ENCODE measurements at regions not wholly inside any gene's neighbourhood (a gene's known extent, or its start where the extent isn't known, plus 50 kb on each side); places are given as distances from the start of the nearest gene placed in this dataset.

DNA sequence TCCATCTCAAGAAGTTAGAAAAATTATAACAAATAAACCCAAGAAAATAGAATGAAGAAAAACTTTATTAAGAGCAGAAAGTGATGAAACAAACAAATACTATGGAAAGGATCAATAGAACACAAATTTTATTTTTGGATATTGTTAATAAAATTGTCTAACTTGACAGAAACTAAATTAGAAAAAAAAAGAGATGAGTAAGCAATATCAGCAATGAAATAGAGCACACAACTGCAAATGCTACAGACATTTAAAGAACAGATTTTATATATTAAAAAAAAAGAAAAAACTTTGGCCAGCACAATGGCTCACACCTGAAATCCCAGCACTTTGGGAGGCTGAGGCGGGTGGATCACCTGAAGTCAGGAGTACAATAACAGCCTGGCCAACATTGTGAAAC is 628.0 kb downstream of the EPHA7 start:
- Histone ChIP-seq H3K36me3 (ENCODE audit: low read depth, low read length) (no peaks in the 10 kb centered on the region), H3K27ac (ENCODE audit: low read length) (no peak overlapping the region), H3K9me2 (replicated peaks; ENCODE audit: low read length) (no peaks in the 10 kb centered on the region), H3K9ac (ENCODE audit: low read length) (no peak overlapping the region), H3K79me2 (ENCODE audit: low read length) (no peaks in the 10 kb centered on the region), H3K27me3 (ENCODE audit: low read length) (no peaks in the 10 kb centered on the region), H3K4me1 (ENCODE audit: insufficient read depth, low read length) (no peaks in the 10 kb centered on the region), H3K4me2 (ENCODE audit: low read length) (no peak overlapping the region), H3K4me3 (ENCODE audit: low read length) (no peak overlapping the region), H3K9me3 (ENCODE audit: low read length) (no peaks in the 10 kb centered on the region), H2AFZ (ENCODE audit: low read length) (no peak overlapping the region), H4K20me1 (ENCODE audit: low read length) (no peaks in the 10 kb centered on the region), H3F3A (ENCODE audit: low read length, unreplicated experiment) (no peaks in the 10 kb centered on the region)
- ChIA-PET POLR2A (ENCODE audit: unreplicated experiment) (no interaction called here), CTCF (no interaction called here)
- intact Hi-C loops (cut with micrococcal nuclease) = no loop called here
- ATAC-seq (no peak), DNase-seq (no peak)
- no peak for TF ChIP-seq EZH2 (IDR thresholded peaks at IDR 0.05; ENCODE audit: low read length, unreplicated experiment)
- TF ChIP-seq, protein P1, sequence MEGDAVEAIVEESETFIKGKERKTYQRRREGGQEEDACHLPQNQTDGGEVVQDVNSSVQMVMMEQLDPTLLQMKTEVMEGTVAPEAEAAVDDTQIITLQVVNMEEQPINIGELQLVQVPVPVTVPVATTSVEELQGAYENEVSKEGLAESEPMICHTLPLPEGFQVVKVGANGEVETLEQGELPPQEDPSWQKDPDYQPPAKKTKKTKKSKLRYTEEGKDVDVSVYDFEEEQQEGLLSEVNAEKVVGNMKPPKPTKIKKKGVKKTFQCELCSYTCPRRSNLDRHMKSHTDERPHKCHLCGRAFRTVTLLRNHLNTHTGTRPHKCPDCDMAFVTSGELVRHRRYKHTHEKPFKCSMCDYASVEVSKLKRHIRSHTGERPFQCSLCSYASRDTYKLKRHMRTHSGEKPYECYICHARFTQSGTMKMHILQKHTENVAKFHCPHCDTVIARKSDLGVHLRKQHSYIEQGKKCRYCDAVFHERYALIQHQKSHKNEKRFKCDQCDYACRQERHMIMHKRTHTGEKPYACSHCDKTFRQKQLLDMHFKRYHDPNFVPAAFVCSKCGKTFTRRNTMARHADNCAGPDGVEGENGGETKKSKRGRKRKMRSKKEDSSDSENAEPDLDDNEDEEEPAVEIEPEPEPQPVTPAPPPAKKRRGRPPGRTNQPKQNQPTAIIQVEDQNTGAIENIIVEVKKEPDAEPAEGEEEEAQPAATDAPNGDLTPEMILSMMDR (conservative IDR thresholded peaks at IDR 0.05; ENCODE audit: low read depth, low read length) = no peak
- TF ChIP-seq EZH2phosphoT487 (IDR thresholded peaks at IDR 0.05; ENCODE audit: borderline replicate concordance, low read length) = no peak
- BruUV-seq (replicated peaks) = no TSS peak

DNA sequence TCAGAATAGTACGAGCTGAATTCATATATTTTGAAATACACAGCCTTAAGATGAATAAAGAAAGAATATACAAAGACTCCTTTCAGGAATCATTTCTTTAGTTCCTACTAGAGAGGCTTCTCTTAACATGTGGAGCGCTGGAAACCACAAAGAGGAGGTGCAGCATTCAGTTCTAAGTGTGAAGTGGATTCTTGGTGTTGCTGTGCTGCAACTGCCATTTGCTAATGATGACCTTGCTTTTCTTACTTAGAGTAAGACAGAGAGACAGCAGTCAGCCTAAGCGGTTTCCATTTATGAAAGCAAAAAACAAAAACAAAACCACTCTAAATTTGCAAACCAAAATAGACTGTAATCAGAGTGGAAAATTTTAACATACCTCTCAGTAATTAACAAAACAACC is 629.0 kb downstream of the EPHA7 start:
- no peak overlapping the region for H3K4me3 ChIP-seq (ENCODE audit: low read length)
- intact Hi-C loops (cut with micrococcal nuclease) = no loop called here
- no peak overlapping the region for H2AFZ ChIP-seq (ENCODE audit: low read length)
- no peaks in the 10 kb centered on the region for H3K9me3 ChIP-seq (ENCODE audit: low read length)
- no peak overlapping the region for H3K9ac ChIP-seq (ENCODE audit: low read length)
- H4K20me1 ChIP-seq (ENCODE audit: low read length) = no peaks in the 10 kb centered on the region
- CTCF ChIA-PET = no interaction called here
- no peak overlapping the region for H3K4me2 ChIP-seq (ENCODE audit: low read length)
- ATAC-seq = no peak
- no peaks in the 10 kb centered on the region for H3K9me2 ChIP-seq (replicated peaks; ENCODE audit: low read length)
- TF ChIP-seq, protein P1 (conservative IDR thresholded peaks at IDR 0.05; ENCODE audit: low read depth, low read length) = no peak
- TF ChIP-seq EZH2phosphoT487 (IDR thresholded peaks at IDR 0.05; ENCODE audit: borderline replicate concordance, low read length) (no peak), EZH2 (IDR thresholded peaks at IDR 0.05; ENCODE audit: low read length, unreplicated experiment) (no peak)
- no peaks in the 10 kb centered on the region for H3F3A ChIP-seq (ENCODE audit: low read length, unreplicated experiment)
- no TSS peak for BruUV-seq (replicated peaks)
- no peaks in the 10 kb centered on the region for H3K79me2 ChIP-seq (ENCODE audit: low read length)
- no peaks in the 10 kb centered on the region for H3K4me1 ChIP-seq (ENCODE audit: insufficient read depth, low read length)
- no peak for DNase-seq
- H3K27ac ChIP-seq (ENCODE audit: low read length) = no peak overlapping the region
- no peaks in the 10 kb centered on the region for H3K36me3 ChIP-seq (ENCODE audit: low read depth, low read length)
- POLR2A ChIA-PET (ENCODE audit: unreplicated experiment) = no interaction called here
- H3K27me3 ChIP-seq (ENCODE audit: low read length) = no peaks in the 10 kb centered on the region

DNA sequence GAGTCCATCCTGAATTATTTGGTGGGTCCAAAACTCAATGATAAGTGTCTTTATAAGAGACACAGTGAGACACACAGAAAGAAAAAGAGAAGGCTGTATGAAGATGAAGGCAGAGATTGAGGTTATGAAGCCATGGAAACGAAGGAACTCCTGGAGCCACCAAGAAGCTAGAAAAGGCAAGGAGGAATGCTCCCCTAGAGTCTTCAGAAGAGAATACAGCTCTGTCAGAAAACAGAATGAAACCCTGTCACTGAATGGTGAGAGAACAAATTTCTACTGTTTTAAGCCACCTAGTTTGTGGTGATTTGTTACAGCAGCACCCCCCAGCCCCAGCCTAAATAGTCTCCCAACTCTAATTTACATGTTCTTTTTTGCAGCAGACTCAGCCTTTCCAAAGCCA is 635.1 kb downstream of the EPHA7 start:
- no peaks in the 10 kb centered on the region for H3K27me3 ChIP-seq (ENCODE audit: low read length)
- POLR2A ChIA-PET (ENCODE audit: unreplicated experiment) = no interaction called here
- CTCF ChIA-PET = no interaction called here
- no peaks in the 10 kb centered on the region for H4K20me1 ChIP-seq (ENCODE audit: low read length)
- no peak for TF ChIP-seq EZH2 (IDR thresholded peaks at IDR 0.05; ENCODE audit: low read length, unreplicated experiment)
- H3K9me2 ChIP-seq (replicated peaks; ENCODE audit: low read length) = no peaks in the 10 kb centered on the region
- H3F3A ChIP-seq (ENCODE audit: low read length, unreplicated experiment) = no peaks in the 10 kb centered on the region
- no peaks in the 10 kb centered on the region for H3K79me2 ChIP-seq (ENCODE audit: low read length)
- H3K36me3 ChIP-seq (ENCODE audit: low read depth, low read length) = no peaks in the 10 kb centered on the region
- DNase-seq = no peak
- H3K4me3 ChIP-seq (ENCODE audit: low read length) = no peak overlapping the region
- no peak for ATAC-seq
- H3K4me1 ChIP-seq (ENCODE audit: insufficient read depth, low read length) = peaks cover 5% of the 10 kb centered on the region
- H2AFZ ChIP-seq (ENCODE audit: low read length) = no peak overlapping the region
- H3K4me2 ChIP-seq (ENCODE audit: low read length) = no peak overlapping the region
- no TSS peak for BruUV-seq (replicated peaks)
- intact Hi-C loops (cut with micrococcal nuclease) = no loop called here
- H3K27ac ChIP-seq (ENCODE audit: low read length) = no peak overlapping the region
- no peak overlapping the region for H3K9ac ChIP-seq (ENCODE audit: low read length)
- no peaks in the 10 kb centered on the region for H3K9me3 ChIP-seq (ENCODE audit: low read length)

Measured in PC-3 (cell line).